Heart right ventricle (tissue), 16 donors: ENCODE measurements at regions not wholly inside any gene's neighbourhood (a gene's known extent, or its start where the extent isn't known, plus 50 kb on each side); places are given as distances from the start of the nearest gene placed in this dataset.

Experiments
- ATAC-seq, 8 donors: fragments of 200-7000 bp; cut with Tn5 transposase; one replicate each; pipeline ENCODE4 v1.9.1; 2020; ENCODE audit warnings: mild to moderate bottlenecking in 8 of 8, moderate library complexity in 8 of 8, moderate number of reproducible peaks in 1 of 8
- DNase-seq, 2 donors: peaks; one replicate each; pipeline ENCODE4 v3.0.0-alpha.2; 2020
- H3K27ac ChIP-seq, 10 donors: fragments of 200-600 bp; sonication (generic) in 2 of 10; one replicate each; pipeline versions ENCODE4 v1.5.0 to v1.8.0; 2020 to 2022; ENCODE audit warnings: mild to moderate bottlenecking in 3 of 10
- H3K27me3 ChIP-seq, 7 donors: fragments of 200-600 bp; one replicate each; pipeline ENCODE4 v1.8.0; 2021 to 2022; ENCODE audit warnings: mild to moderate bottlenecking in 2 of 7
- H3K36me3 ChIP-seq, 9 donors: fragments of 200-600 bp; sonication (generic) in 1 of 9; one replicate each; pipeline versions ENCODE4 v1.5.0 to v1.8.0; 2020 to 2022; ENCODE audit warnings: mild to moderate bottlenecking in 2 of 9
- H3K4me1 ChIP-seq, 9 donors: fragments of 200-600 bp; sonication (generic) in 1 of 9; one replicate each; pipeline versions ENCODE4 v1.5.0 to v1.8.0; 2020 to 2022; ENCODE audit warnings: mild to moderate bottlenecking in 4 of 9
- H3K4me3 ChIP-seq, 10 donors: fragments of 200-600 bp; sonication (generic) in 2 of 10; one replicate each; pipeline versions ENCODE4 v1.5.0 to v1.8.0; 2020 to 2022; ENCODE audit warnings: mild to moderate bottlenecking in 7 of 10, moderate library complexity in 2 of 10
- H3K9me3 ChIP-seq, 11 donors: fragments of 200-600 bp in 10 of 11; sonication (generic) in 2 of 11; one replicate each; pipeline versions ENCODE4 v1.5.0 to v1.8.0; 2013 to 2022; ENCODE audit warnings: mild to moderate bottlenecking in 2 of 11, control low read depth in 1 of 11, moderate library complexity in 1 of 11
- CTCF ChIP-seq, 9 donors: fragments of 200-600 bp; sonication (generic) in 2 of 9; IDR thresholded peaks; one replicate each; pipeline versions ENCODE4 v1.5.0 to v1.8.0; 2021 to 2022; ENCODE audit warnings: antibody characterized with exemption in 9 of 9, mild to moderate bottlenecking in 5 of 9, moderate library complexity in 1 of 9
- WGBS, 2 donors: extraction: QIAGEN DNeasy Blood & Tissue Kit; methylation state at CpG; one replicate each; pipeline ENCODE4 v1.1.7; 2013; ENCODE audit warnings: inconsistent platforms in 1 of 2; 5-methylcytosine and 5-hydroxymethylcytosine counted together
- intact Hi-C, 10 donors: fragments of 100-400 bp; cut with DNase I; formaldehyde crosslinking; loops; one replicate each; pipeline versions ENCODE4 v1.11.1 to v1.14.2; 2022
- donor health status: Arrhythmogenic right ventricular cardiomyopathy.
- donor health status: ischemic (EF 13 %, LVEDD 7.1; RV severe dilation, severe dysfunction).
- donor health status: healthy with polysubstance abuse.
- donor health status: DM: no; HTN: yes; CAD: no.
- donor health status: DM: no; HTN: no; CAD: no.
- donor health status: ischemic (EF 25% LVEDD 6.9; RV normal size, moderate dysfunction).
- donor health status: ischemic (EF 25% LVEDD 5.7; RV mildly dilated, moderate dysfunction).
- donor health status: healthy.
- donor health status: DM: yes; HTN: yes; CAD: no.
- donor health status: Ischemic cardiomyopathy.
- donor health status: ischemic (EF 35%, LVEDD 5.7; RV mildly dilated, moderate dysfunction).
- donor health status: nonischemic (EF 11% LVEDD 7.7; RV severe dilation, severe dysfunction).
- donor health status: DM: yes; HTN: yes; CAD: no.
- donor health status: PGD.
- donor health status: ischemic (EF 29% LVEDD 5.4; RV normal size, mild dysfunction).
- donor health status: nonischemic (EF 23%, LVEDD 6.1; RV moderate dilation, normal function).

- intact Hi-C loops: no loop called here
- H3K4me3 ChIP-seq: no peak overlapping the region
- DNase-seq (no peak), ATAC-seq (no peak)
- no peaks in the 10 kb centered on the region for H3K9me3 ChIP-seq
- no peaks in the 10 kb centered on the region for H3K36me3 ChIP-seq
- TF ChIP-seq CTCF (IDR thresholded peaks at IDR 0.05): no peak
- WGBS, 2 donors: 84 to 85% methylated on average over 2 of the region's 2 CpGs
- H3K27me3 ChIP-seq: no peaks in the 10 kb centered on the region
- H3K27ac ChIP-seq: no peak overlapping the region
- H3K4me1 ChIP-seq: no peaks in the 10 kb centered on the region
These were observed 339.0 kb upstream of the PABPC4L start for GRCh38 chr4:134540588-134540987.

- Histone ChIP-seq H3K27ac (no peak overlapping the region), H3K4me1 (no peaks in the 10 kb centered on the region), H3K36me3 (no peaks in the 10 kb centered on the region), H3K9me3 (no peaks in the 10 kb centered on the region), H3K27me3 (no peaks in the 10 kb centered on the region), H3K4me3 (no peak overlapping the region)
- ATAC-seq: no peak
- TF ChIP-seq CTCF (IDR thresholded peaks at IDR 0.05): no peak
- WGBS, 2 donors: 69 to 85% methylated on average over 1 of the region's 1 CpG
- intact Hi-C loops: no loop called here
- no peak for DNase-seq
These were observed 338.2 kb upstream of the PABPC4L start for GRCh38 chr4:134539729-134540231.

GRCh38 chr4:134537701-134538100, 336.1 kb upstream of the PABPC4L start:
- intact Hi-C loops: no loop called here

GRCh38 chr4:134533068-134533467, 331.5 kb upstream of the PABPC4L start:
- DNase-seq: no peak
- intact Hi-C loops: no loop called here
- WGBS, 2 donors: 58 to 68% methylated on average over 3 of the region's 3 CpGs
- H3K36me3 ChIP-seq: no peaks in the 10 kb centered on the region
- H3K9me3 ChIP-seq: no peaks in the 10 kb centered on the region
- TF ChIP-seq CTCF (IDR thresholded peaks at IDR 0.05): no peak
- H3K27ac ChIP-seq: no peak overlapping the region
- H3K4me1 ChIP-seq: peaks cover 0 to 8% (median 0%) of the 10 kb centered on the region in 9 donors
- ATAC-seq: no peak
- no peak overlapping the region for H3K4me3 ChIP-seq
- H3K27me3 ChIP-seq: no peaks in the 10 kb centered on the region

More at GRCh38 chr4:134537701-134538100, 336.1 kb upstream of the PABPC4L start:
- ATAC-seq (no peak), DNase-seq (no peak)
- Histone ChIP-seq H3K4me3 (no peak overlapping the region), H3K27me3 (no peaks in the 10 kb centered on the region), H3K36me3 (no peaks in the 10 kb centered on the region), H3K27ac (no peak overlapping the region), H3K4me1 (no peaks in the 10 kb centered on the region), H3K9me3 (no peaks in the 10 kb centered on the region)
- TF ChIP-seq CTCF (IDR thresholded peaks at IDR 0.05): no peak
